Stimulated activated CD4-positive, alpha-beta T cell treated with anti-CD3 and anti-CD28 coated beads, TNF-alpha, amount 100 ng/mL, for 4 hours (primary cell): ENCODE measurements at regions not wholly inside any gene's neighbourhood (a gene's known extent, or its start where the extent isn't known, plus 50 kb on each side); places are given as distances from the start of the nearest gene placed in this dataset.
"Not testable (repeated sequence)": the region's sequence is repeated elsewhere in the genome, so short reads cannot be mapped to it uniquely, and the experiment has no call there.

Source experiments
- DNase-seq, 3 experiments: peaks; one replicate each; pipeline ENCODE4 v3.0.0-alpha.2; 2020; ENCODE audit warnings: low read depth in 3 of 3

DNA sequence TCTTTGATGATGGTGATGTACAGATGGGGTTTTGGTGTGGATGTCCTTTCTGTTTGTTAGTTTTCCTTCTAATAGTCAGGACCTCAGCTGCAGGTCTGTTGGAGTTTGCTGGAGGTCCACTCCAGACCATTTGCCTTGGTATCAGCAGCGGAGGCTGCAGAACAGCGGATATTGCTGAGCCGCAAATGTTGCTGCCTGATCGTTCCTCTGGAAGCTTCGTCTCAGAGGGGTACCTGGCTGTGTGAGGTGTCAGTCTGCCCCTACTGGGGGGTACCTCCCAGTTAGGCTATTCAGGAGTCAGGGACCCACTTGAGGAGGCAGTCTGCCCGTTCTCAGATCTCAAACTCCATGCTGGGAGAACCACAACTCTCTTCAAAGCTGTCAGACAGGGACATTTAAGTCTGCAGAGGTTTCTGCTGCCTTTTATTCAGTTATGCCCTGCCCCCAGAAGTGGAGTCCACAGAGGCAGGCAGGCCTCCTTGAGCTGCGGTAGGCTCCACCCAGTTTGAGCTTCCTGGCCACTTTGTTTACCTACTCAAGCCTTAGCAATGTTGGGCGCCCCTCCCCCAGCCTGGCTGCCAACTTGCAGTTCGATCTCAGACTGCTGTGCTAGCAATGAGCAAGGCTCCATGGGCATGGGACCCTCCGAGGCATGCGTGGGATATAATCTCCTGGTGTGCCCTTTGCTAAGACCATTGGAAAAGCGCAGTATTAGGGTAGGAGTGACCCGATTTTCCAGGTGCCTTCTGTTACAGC, 264.5 kb downstream of the MATN1 start:
- DNase-seq, result not testable (repeated sequence)

DNA sequence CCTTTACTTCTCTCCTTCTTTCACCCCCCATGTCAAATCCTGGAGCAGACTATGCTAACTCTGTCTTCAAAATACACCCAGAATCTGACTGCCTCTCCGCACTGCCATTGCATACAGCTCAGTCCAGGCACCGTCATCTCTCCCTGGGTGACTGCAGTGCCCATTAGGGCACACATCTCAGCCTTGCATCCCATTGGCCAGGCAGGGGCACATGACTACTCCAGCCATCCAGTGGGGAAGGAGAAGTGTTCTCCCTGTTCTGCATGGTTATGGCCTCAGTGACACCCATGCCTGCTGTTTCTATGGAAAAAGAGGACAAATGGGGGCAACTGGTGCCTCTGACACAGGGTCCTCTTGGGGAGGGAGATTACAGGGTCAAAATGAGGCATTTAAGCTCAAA, 270.5 kb downstream of the MATN1 start:
- no peak for DNase-seq

DNA sequence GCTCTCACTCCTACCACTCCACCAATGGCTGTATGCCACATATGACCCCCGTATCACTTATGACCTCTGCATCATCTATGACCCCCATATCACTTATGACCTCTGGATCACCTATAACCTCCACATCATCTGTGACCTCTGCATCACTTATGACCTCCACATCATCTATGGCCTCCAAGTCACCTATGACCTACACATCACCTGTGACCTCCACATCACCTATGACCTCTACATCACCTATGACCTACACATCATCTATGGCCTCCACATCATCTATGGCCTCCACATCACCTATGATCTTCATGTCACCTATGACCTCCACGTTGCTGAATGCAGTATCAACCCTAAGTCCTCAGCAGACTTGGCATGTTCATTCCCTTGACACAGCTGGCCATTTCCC, 271.2 kb downstream of the MATN1 start:
- DNase-seq, result no peak

DNA sequence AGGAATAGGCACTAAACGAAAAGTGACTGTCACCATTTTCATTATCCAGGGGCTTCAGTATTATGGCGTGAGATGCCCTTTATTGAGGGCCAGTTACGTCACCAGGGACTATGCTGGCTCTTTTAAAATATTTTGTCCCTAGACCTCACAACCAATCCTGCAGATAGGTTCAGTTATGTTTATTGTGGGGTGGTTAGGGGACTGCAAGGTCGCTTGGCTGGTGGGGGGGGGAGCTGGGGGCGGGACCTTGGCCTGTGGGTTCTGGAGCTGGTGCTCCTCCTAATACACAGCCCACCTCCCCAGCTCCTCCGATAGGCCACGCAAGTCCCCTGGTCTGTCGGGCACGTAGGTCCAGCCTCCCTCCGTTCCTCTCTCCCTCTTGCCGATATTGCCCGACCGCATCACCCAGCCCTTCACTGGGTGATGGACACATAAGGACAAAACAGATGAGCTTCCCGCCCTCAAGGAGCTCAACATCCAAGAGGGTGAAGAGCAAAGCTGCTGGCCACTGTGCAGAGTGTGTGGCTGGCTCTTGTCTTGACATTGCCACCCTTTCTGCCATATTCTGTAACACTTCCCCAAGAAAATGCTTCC, 271.8 kb downstream of the MATN1 start:
- no peak for DNase-seq

DNA sequence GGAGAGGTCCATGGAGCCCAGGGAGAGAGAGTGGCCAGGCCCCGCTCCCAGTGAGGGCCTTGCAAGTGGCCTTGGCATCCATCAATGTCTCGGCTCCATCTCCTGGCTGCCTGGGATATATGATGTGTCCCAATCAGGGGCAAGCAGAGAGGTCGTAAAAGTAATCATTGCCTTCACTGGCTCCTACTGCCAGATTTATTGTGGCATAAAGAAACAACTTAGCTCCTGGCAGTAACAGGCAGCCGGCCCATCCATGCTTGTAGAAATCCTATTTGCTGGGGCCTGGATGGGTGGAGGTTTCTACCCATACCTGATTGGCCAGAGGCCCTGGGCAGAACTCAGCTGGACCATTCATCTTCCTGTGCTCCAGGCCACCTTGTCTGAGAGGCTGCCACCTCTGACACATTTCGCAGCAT, 272.6 kb downstream of the MATN1 start:
- DNase-seq, result no peak

DNA sequence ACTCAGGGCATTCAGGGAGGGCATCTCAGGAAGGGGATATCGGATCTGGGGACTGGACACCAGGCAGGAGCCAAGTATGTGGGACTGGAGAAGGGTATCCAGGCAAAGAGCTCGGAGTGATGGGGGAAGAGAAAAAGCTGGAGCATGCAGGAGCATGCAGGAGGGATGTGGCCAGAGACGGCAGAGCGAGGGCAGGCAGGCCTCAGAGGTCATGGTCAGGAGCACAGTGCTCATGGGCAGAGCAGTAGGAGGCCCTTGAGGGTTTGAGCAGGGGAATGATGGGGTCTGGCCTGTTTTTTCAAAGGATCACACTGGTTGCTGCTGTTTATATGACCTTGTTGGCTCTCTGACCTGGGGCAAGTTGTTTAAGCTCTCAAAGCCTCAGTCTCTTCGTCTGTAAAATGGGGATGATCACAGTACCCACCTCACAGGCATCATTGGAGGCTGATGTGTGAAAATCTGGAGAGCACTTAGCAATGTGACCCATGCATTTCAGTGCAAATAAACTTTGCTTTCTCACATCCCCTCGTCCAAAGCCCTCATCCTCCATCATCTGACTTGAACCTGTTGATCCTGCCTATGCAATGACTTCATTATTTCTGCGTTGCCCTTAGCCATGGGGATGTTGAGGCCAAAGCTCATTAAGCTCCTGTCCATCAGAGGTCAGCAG, 273.1 kb downstream of the MATN1 start:
- no peak for DNase-seq

DNA sequence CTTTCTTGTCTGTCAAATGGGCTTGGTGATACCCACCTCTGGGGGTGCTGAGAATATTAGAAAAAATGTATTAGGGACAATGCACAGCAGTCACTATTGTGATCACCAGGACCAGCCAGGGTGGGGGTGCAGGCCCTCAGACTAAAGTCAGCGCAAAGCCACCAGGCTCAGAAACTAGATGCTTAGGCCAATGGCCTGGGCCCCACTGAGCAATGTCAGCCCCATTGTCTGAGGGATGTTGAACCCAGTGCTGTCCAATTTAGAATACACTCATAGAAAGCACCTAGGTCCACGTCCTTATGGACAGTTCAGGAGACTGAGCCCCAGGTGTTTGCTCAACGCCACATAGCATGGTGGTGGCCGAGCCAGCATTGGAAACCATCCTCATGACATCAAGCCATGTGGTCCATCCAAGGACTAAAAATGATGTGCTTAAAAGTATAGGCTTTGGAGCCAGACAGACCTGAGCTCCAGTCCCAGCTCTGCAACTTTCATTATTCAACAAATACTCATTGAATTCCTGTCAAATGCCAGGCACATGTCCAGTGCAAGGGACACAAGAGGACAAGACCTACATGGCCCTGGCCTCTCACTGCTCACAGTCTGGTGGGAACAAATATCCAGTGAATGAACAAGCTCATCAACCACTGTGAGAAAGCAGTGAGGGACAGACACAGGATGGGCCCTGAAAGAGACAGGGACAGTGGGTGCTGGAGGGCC, 273.8 kb downstream of the MATN1 start:
- DNase-seq, result no peak

DNA sequence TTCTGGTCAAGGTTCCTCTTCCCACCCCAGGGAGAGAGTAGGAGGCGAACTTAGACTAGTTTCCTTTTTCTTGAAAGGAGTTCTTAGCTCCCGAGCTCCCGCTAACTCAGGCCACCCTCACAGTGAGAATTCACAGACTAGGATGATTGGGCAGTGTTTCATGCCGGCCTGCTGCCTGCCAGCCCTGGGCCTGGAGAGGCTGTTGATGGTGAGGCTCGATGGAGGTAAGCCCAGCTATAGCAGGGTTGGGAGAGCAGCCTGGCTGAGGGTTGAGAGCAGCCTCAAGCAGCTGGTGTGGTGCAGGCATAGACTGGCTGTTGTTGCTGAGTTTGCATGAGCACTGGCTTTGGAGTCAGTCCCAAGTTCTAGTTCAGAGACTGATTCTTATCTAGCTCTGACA, 274.4 kb downstream of the MATN1 start:
- no peak for DNase-seq

DNA sequence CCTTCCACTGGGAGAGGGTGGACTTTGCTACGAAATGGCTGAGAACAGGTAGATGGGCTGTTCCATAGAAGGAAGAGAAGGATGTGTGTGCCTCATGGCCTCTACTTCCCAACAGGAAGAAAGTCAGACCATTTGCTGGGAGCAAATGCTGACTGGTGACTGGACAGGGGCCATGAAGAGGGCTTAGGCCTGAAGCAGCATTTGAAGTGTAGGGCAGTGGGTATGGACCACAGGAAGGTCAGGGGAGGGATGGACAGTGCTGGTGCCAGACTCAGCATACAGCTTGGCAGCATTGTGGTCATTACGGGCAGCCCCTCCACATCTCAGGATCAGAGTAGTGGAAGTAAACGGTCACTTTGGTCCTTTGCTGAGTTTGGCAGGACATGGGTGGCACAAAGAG, 275.7 kb downstream of the MATN1 start:
- DNase-seq, result no peak

DNA sequence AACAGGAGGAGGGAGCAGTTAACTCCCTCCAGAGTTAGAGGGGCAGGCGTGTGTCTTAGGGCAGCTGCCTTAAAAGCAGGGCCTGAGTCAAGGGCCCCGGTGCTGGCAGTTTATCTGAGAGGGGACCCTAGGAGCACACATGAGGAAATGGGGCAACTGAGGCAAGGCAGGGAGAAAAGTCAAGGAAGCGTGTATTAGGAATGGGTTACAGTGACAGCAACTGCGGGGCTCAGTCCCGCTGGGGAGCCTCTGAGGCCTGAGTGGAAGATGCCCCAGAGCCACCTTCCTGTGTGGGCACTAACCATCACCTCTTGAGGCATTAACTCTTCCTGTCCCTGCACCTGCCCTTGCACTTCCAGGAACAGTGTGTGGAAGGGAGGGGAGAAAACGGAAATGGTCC, 276.3 kb downstream of the MATN1 start:
- no peak for DNase-seq

DNA sequence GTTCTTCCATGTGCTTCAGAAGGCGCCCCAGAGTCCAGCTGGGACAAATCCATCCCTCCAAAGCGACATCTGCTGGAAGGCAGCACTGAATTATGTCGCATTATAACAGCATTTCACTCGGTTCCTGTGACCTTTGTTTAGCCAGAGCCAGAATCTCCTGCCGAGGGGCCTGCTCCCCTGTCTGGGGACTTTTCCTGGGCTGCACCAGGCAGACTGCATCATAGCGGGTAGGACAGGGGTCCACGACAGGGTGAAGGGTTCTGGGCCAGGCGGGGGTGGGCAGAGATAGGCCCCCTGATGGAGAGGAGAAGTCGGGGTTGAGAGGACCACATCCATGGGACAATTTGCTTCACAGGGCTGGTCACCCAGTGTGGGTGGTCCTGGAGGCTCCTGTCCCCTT, 276.9 kb downstream of the MATN1 start:
- no peak for DNase-seq

DNA sequence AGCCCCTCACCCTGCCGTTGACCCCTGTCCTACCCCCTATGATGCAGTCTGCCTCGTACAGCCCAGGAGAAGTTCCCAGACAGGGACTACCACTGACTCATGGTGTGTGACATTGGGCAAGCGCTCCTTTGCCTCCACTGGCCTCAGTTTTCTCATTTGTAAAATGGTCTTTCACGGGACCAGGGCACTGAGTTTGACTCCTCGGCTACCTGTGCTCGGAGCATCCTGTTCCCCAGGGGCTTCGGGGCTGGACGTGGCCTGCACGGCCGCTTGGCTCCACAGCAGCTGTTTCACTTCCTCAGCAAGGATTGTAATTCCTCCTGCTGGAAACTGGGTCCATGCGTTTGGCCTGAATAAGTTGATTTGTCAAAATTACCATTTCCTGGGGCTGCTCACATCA, 277.3 kb downstream of the MATN1 start:
- no peak for DNase-seq

DNA sequence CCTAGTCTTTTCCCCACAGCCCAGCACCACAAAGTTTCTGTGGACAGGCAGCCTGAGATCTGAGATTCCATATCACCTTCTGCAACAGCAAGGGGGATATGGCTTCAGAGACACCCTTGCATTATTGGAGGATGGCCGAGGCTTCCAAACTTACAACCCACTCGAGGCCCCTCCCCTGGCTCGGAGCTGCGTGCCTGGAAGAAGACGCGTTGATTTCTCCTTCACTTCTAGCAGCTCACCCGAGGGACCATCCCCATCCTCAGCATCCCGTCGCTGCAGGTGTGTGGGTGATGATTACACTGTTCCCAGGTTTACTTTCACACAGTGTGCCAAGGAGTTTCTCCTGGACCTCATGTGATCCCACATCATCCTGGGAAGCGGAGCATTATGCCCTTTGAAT, 277.9 kb downstream of the MATN1 start:
- DNase-seq, result no peak

DNA sequence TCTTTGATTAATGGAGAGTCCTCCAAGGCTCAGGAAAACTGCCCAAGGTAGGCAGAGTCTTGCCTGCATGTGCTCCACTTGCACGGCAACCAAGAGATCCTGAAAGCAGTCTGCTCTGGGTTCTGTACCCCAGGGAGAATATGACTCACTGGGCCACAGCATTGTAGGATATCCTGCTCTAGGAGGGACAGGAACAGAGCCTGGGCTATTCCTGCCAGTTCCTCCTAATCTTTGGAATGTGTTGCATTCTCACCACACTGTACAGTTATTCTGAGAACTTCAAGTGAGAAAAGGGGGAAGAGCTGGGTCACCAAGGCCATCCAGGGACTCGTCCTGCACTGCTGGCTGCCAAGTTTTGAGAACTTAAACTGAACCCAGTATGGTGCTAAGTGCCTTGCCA, 278.5 kb downstream of the MATN1 start:
- no peak for DNase-seq

DNA sequence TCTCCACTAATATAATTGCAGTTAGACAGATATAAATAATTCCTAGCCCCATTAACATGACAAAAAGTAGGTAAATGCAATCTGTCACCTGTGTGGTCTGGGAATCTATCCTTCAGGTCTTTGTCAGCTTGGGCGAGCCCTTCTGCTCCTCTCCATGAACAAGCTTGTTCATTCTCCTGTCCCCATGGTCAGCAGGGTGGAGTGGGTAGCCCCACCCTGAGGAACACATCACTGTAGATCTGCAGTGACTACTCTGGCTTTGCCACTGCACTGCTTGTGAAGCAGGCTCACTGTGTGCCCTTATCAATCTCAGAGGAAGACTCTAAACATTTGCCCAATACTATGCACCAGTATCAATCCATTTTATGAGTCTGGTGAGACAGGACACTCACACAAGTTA, 279.0 kb downstream of the MATN1 start:
- no peak for DNase-seq

DNA sequence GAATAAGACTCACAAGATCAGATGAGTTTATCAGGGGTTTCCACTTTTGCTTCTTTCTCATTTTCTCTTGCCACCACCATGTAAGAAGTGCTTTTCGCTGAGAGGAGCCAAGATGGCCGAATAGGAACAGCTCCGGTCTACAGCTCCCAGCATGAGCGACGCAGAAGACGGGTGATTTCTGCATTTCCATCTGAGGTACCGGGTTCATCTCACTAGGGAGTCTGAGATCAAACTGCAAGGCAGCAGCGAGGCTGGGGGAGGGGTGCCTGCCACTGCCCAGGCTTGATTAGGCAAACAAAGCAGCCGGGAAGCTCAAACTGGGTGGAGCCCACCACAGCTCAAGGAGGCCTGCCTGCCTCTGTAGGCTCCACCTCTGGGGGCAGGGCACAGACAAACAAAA, 285.1 kb downstream of the MATN1 start:
- not testable (repeated sequence) for DNase-seq

DNA sequence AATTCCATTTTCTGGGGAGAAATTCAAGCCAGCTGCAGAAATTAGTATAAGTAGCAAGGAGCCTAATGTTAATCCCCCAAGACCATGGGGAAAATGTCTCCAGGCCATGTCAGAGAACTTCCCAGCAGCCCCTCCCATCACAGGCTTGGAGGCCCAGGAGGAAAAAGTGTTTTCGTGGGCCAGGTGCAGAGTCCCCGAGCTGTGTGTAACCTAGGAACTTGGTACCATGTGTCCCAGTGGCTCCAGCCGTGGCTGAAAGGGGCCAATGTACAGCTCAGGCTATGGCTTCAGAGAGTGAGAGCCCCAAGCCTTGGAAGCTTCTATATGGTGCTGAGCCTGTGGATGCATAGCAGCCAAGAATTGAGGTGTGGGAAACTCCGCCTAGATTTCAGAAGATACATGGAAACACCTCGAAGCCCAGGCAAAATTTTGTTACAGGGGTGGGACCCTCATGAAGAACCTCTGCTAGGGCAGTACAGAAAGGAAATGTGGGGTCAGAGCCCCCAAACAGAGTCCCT, 286.3 kb downstream of the MATN1 start:
- no peak for DNase-seq

DNA sequence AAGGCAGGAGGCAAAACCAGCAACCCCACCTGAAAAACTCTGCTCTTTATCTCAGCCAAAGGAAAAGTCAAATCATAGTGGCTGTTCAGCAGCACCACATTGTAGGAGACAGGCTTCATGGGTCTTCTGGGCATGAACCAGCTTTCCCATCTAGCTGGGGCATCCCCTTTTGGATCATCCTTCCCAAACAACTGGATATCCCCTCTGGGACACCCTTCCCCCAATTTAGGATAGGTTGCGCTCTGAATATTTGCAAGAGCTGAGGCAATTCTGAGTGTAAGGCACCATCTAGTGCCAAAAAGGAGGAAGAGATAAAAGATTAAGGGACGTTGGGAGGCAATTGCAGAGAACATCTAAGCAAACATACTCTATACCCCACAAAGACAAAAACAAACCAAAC, 295.8 kb downstream of the MATN1 start:
- DNase-seq, result no peak

DNA sequence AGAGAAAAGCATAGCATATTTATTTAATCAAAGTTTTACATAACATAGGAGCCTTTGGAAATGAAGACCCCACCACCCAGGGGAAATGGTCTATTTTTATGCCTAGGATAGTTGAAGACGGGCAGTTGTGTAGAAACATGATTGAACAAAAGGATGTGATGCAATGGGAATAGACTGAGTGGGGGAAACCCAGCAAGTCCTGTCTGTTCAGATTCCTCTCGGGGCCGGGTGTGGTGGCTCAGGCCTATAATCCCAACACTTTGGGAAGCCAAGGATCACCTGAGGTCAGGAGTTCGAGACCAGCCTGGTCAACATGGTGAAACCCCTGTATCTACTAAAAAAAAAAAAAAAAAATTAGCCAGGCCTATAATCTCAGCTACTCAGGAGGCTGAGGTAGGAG, 298.3 kb downstream of the MATN1 start:
- no peak for DNase-seq

DNA sequence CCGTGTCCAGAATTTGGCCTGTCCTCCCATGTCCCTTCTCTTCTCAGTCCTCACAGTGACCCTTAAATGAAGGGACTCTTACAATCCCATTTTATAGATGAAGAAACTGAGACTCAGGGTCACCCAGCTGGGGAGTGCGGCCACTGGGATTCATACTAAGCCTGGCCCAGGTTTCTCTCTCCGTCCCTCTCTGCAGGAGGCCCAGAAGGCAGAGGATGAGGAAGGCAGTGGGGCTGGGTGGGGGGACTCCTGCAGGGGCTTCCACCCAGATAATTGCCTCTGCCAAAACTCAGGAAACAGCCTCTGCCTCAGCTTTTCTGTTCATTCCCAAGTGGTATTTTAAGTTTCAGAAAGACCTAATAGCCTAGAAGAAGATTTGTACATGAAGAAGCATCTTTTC, 299.8 kb downstream of the MATN1 start:
- no peak for DNase-seq

DNA sequence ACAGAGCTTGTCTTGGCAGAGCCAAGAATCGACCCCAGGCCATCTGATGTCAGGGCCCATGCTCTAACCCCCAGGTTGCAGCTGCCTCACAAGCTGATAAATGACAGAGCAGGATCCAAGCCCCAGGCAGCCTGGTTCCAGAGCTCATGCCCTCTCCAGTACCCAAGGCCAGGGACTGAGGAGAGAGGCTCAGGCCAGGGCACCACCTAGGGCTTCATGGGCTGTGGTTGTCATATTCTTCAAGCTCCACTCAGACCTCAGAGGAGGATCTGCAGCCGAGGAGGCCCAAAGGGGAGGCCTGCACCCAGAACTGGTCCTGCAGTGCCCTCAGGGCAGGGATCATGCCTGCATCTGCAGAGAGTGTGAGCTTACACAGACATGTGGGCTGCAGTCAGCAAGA, 301.1 kb downstream of the MATN1 start:
- no peak for DNase-seq

DNA sequence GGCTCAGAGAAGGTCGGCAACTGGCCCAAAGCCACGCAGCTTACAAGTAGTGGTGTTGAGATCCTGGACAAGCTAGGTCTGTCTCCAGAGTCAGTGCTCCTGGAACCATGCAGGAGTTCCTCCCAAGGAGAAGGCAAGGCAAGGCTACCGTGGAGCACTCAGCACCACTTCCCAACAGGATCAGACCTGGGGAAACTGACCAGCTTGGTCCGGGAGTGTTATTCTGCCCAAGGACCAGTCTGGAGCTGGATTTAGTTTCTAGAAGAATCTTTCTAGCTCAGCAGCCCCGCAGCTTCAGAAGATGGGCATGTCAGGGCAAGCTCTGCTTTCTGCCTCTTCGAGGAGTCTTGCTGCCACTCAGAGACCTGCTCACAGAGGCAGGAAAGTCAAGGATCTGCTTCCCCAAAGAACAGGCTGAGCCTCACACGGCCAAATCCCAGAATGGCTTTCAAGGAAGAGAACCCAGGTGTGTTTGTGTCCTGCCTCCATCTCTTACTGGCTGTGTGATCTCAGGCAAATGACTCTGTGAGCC, 302.8 kb downstream of the MATN1 start:
- no peak for DNase-seq
